ENCODE measurements at regions not wholly inside any gene's neighbourhood (a gene's known extent, or its start where the extent isn't known, plus 50 kb on each side); places are given as distances from the start of the nearest gene placed in this dataset.

DNA sequence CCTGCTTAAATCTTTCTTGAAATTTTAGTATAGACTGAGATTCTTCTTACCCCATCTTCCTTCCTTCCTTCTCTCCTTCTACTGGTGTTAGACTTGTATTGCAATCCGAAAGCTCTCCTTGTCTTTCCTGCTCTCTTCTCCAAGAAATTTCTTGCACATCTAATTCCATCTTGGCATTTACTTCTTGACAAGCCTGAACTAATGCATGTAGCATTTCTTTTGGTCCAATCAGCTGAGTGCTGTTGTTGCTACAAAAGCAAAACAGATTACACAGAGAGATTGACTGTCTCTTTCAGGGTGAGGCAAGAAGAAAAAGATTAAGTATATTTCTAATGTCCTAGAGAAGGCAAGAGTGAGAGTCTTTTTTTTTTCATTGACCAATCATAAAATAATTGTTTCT is 51.6 kb upstream of the MAP1B start:
- DNase-seq, result no peak
